HepG2 (cell line): ENCODE measurements at regions not wholly inside any gene's neighbourhood (a gene's known extent, or its start where the extent isn't known, plus 50 kb on each side); places are given as distances from the start of the nearest gene placed in this dataset.
A peak's percentile ranks its signal among the peaks of the same experiment; 100 is the strongest.
"Not testable (repeated sequence)": the region's sequence is repeated elsewhere in the genome, so short reads cannot be mapped to it uniquely, and the experiment has no call there.

Experiments
- ATAC-seq: fragments of 200-7000 bp; cut with Tn5 transposase; 3 replicates; pipeline ENCODE4 v1.9.1; 2020; ENCODE audit warnings: mild to moderate bottlenecking, moderate library complexity
- BruUV-seq: library from RNA; stranded (reverse); fragments of 400-500 nt; replicated peaks from 2 replicates; lab custom pipeline; 2021; lab: Mats Ljungman, UMichigan
- CTCF ChIA-PET: fragments of 300-600 bp; formaldehyde crosslinking; extraction: SDS; loops from one replicate; lab custom pipeline; 2021; ENCODE audit warnings: low total read pairs, inconsistent platforms, low intra/inter-chr PET ratio; lab: Yijun Ruan, JAX
- POLR2A ChIA-PET: fragments of 350-600 bp; sonication (Branson Sonifier 250); formaldehyde crosslinking; loops from one replicate; lab custom pipeline; 2020; ENCODE audit warnings: antibody characterized with exemption, inconsistent platforms; lab: Yijun Ruan, JAX
- DNase-seq: peaks from one replicate; pipeline ENCODE4 v3.0.0-alpha.2; 2015; ENCODE audit warnings: low spot score
- FAIRE-seq: peaks from 3 replicates; lab custom pipeline; 2011; peaks lifted over from hg19 to GRCh38; lab: Jason Lieb, UNC
- H2AFZ ChIP-seq: one replicate; pipeline ENCODE4 v1.6.1; 2011; ENCODE audit warnings: low read length, inconsistent platforms
- H3K27ac ChIP-seq: fragments of 300-600 bp; 3 replicates; pipeline ENCODE4 v1.8.0; 2011; ENCODE audit warnings: mixed run types, mild to moderate bottlenecking, mixed read lengths, low read length, inconsistent platforms; ENCODE audit not compliant: insufficient read depth; ENCODE audit errors: extremely low read length
- H3K27me3 ChIP-seq, 2 experiments: fragments of 200-600 bp in 1 of 2; 2 replicates in 1 of 2; 3 replicates in 1 of 2; pipeline versions ENCODE4 v1.6.0 to v1.8.0; 2011; ENCODE audit warnings: low read length in 2 of 2, mild to moderate bottlenecking in 2 of 2, moderate library complexity in 2 of 2, inconsistent platforms in 1 of 2; ENCODE audit not compliant: insufficient read depth in 2 of 2, control insufficient read depth in 1 of 2
- H3K36me3 ChIP-seq, 2 experiments: fragments of 200-600 bp in 1 of 2; replicated peaks in 1 of 2; 2 replicates in 1 of 2; 3 replicates in 1 of 2; pipeline versions ENCODE4 v1.5.1 to v1.8.0; 2011; ENCODE audit warnings: low read length in 2 of 2, inconsistent platforms in 1 of 2; ENCODE audit not compliant: insufficient read depth in 2 of 2, control insufficient read depth in 1 of 2
- H3K4me1 ChIP-seq: 2 replicates; pipeline ENCODE4 v1.5.1; 2012; ENCODE audit warnings: low read length, inconsistent platforms; ENCODE audit not compliant: insufficient read depth
- H3K4me2 ChIP-seq: 2 replicates; pipeline ENCODE4 v1.6.0; 2011; ENCODE audit warnings: low read depth, low read length, inconsistent platforms
- H3K4me3 ChIP-seq, 3 experiments: fragments of 200-600 bp in 1 of 3; sonication (generic), shearing (Covaris generic) in 1 of 3; replicated peaks in 1 of 3; 2 replicates each; pipeline ENCODE4 v1.5.1; 2011 to 2016; ENCODE audit warnings: low read length in 3 of 3, inconsistent platforms in 2 of 3, low read depth in 2 of 3, mild to moderate bottlenecking in 2 of 3, control low read depth in 1 of 3, mixed read lengths in 1 of 3; ENCODE audit not compliant: insufficient read depth in 1 of 3
- H3K79me2 ChIP-seq: one replicate; pipeline ENCODE4 v1.6.1; 2011; ENCODE audit warnings: low read length, inconsistent platforms; ENCODE audit not compliant: insufficient read depth
- H3K9ac ChIP-seq: 2 replicates; pipeline ENCODE4 v1.6.0; 2011; ENCODE audit warnings: mild to moderate bottlenecking, low read depth, low read length, inconsistent platforms; ENCODE audit not compliant: insufficient read depth
- H3K9me3 ChIP-seq: 2 replicates; pipeline ENCODE4 v1.5.1; 2012; ENCODE audit warnings: mild to moderate bottlenecking, low read length
- H4K20me1 ChIP-seq: 2 replicates; pipeline ENCODE4 v1.6.0; 2011; ENCODE audit warnings: inconsistent platforms, mild to moderate bottlenecking, low read length, moderate library complexity; ENCODE audit not compliant: insufficient read depth
- FOXA1 ChIP-seq, 2 experiments: fragments of 450-650 bp in 1 of 2; sonication (generic) in 1 of 2; formaldehyde crosslinking in 1 of 2; IDR thresholded peaks; 2 replicates each; pipeline versions ENCODE4 v1.4.0 to v1.6.1; 2016 to 2020; ENCODE audit warnings: missing genetic modification reagents in 1 of 2
- FOXA3 ChIP-seq: IDR thresholded peaks from 2 replicates; pipeline ENCODE4 v1.6.1; 2016; ENCODE audit warnings: missing genetic modification reagents, missing compliant biosample characterization
- ZMYM4 ChIP-seq: sonication (generic); formaldehyde crosslinking; IDR thresholded peaks from 2 replicates; pipeline ENCODE4 v1.8.1; 2023; ENCODE audit warnings: mild to moderate bottlenecking, missing genetic modification reagents
- ZNF281 ChIP-seq: sonication (generic); formaldehyde crosslinking; IDR thresholded peaks from 2 replicates; pipeline ENCODE4 v1.4.0; 2020; ENCODE audit warnings: missing genetic modification reagents, borderline replicate concordance
- ZNF687 ChIP-seq: sonication (generic); formaldehyde crosslinking; IDR thresholded peaks from 2 replicates; pipeline ENCODE4 v1.5.1; 2020; ENCODE audit warnings: mild to moderate bottlenecking, missing genetic modification reagents, moderate library complexity
- WGBS: methylation state at CpG from one replicate; pipeline ENCODE4 v1.1.6; 2017; ENCODE audit warnings: low lambda C conversion rate; 5-methylcytosine and 5-hydroxymethylcytosine counted together
- in situ Hi-C: cut with HindIII; loops from 2 replicates; pipeline ENCODE4 v1.10.0; 2017; ENCODE audit warnings: low pct_unique_long_range_greater_than_20kb; ENCODE audit not compliant: extremely low pct_ligation_motif_present
- intact Hi-C: fragments of 100-400 bp; cut with micrococcal nuclease; formaldehyde crosslinking; loops from one replicate; pipeline ENCODE4 v1.10.0; 2022; ENCODE audit not compliant: unreplicated experiment

GRCh38 chr1:213808288-213808687, 179.5 kb upstream of the PROX1 start:
- 76% methylated on average over 7 of the region's 7 CpGs for WGBS
- H3K4me1 ChIP-seq; DNase-seq; ATAC-seq; intact Hi-C loops; BruUV-seq; H3K4me3 ChIP-seq; H3K79me2 ChIP-seq; POLR2A ChIA-PET; H2AFZ ChIP-seq; H3K27me3 ChIP-seq; CTCF ChIA-PET; H3K9me3 ChIP-seq; H4K20me1 ChIP-seq; H3K27ac ChIP-seq; H3K9ac ChIP-seq; H3K4me2 ChIP-seq; H3K36me3 ChIP-seq; FAIRE-seq; in situ Hi-C loops; TF ChIP-seq FOXA1 (IDR thresholded peaks at IDR 0.05): not testable (repeated sequence)
- peak; percentile 80 for TF ChIP-seq ZNF281 (CRISPR knock-in tag)
- TF ChIP-seq ZMYM4 (CRISPR knock-in tag): peak; percentile 33; the same call in 1 of the 2 replicates
- TF ChIP-seq ZNF687 (CRISPR knock-in tag): peak; percentile 30; the same call in 1 of the 2 replicates
- TF ChIP-seq FOXA1 (CRISPR knock-in tag; IDR thresholded peaks at IDR 0.05): peak; percentile 55; the same call in 1 of the 2 replicates
- 0 out of 2 replicates have a peak, but pooled peaks have one; percentile 10 for TF ChIP-seq FOXA3 (CRISPR knock-in tag)
